ENCODE measurements at regions not wholly inside any gene's neighbourhood (a gene's known extent, or its start where the extent isn't known, plus 50 kb on each side); places are given as distances from the start of the nearest gene placed in this dataset.

GRCh38 chr4:53695540-53696463 lies 104.5 kb upstream of the LNX1 start:
- TF ChIP-seq POLR2A (IDR thresholded peaks at IDR 0.05; ENCODE audit: low read length): no peak
- TF ChIP-seq GATA1 (IDR thresholded peaks at IDR 0.05; ENCODE audit: low read depth, low read length): no peak

Data from erythroblast (primary cell).